SU-DHL-6 (cell line): ENCODE measurements at regions not wholly inside any gene's neighbourhood (a gene's known extent, or its start where the extent isn't known, plus 50 kb on each side); places are given as distances from the start of the nearest gene placed in this dataset.

Source experiments
- EZH2phosphoT487 ChIP-seq: fragments of 200-600 bp; sonication (generic), shearing (Covaris generic); conservative IDR thresholded peaks from 2 replicates; pipeline ENCODE4 v1.6.1; 2018; ENCODE audit warnings: mild to moderate bottlenecking, antibody characterized with exemption, low read length, moderate library complexity, mixed read lengths
- TF ChIP-seq, protein P1 (sequence below): fragments of 200-600 bp; sonication (generic); IDR thresholded peaks from one replicate; pipeline ENCODE4 v1.5.1; 2017; ENCODE audit warnings: antibody characterized with exemption, mild to moderate bottlenecking, low read length, moderate library complexity; ENCODE audit not compliant: insufficient read depth, poor library complexity, severe bottlenecking

DNA sequence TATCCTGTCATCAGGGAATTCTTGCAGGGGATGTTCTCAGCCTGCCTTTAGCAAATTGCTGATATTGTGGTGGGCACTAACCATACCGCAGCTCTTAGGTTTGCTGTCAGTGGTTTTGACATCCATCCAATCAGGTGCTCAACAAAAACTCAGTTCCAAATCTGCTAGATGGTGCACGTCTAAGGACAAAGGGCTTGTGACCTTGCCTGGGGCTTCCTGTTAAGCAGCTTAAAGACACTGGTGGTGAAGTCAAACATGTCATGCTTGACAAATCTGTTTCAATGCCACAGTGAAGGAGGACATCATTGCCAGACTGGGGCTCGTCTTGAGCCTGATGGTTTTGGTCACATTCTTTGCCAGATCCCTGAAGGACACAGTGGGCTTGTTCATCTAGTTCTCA, 179.8 kb upstream of the NOX3 start:
- no peak for TF ChIP-seq EZH2phosphoT487
- TF ChIP-seq, protein P1, sequence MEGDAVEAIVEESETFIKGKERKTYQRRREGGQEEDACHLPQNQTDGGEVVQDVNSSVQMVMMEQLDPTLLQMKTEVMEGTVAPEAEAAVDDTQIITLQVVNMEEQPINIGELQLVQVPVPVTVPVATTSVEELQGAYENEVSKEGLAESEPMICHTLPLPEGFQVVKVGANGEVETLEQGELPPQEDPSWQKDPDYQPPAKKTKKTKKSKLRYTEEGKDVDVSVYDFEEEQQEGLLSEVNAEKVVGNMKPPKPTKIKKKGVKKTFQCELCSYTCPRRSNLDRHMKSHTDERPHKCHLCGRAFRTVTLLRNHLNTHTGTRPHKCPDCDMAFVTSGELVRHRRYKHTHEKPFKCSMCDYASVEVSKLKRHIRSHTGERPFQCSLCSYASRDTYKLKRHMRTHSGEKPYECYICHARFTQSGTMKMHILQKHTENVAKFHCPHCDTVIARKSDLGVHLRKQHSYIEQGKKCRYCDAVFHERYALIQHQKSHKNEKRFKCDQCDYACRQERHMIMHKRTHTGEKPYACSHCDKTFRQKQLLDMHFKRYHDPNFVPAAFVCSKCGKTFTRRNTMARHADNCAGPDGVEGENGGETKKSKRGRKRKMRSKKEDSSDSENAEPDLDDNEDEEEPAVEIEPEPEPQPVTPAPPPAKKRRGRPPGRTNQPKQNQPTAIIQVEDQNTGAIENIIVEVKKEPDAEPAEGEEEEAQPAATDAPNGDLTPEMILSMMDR: no peak
